HG03521 (cell line): ENCODE measurements at regions not wholly inside any gene's neighbourhood (a gene's known extent, or its start where the extent isn't known, plus 50 kb on each side); places are given as distances from the start of the nearest gene placed in this dataset.

ENCODE experiments used
- ATAC-seq: cut with Tn5 transposase; IDR thresholded peaks from one replicate; pipeline ENCODE4 v1.9.1; 2021; ENCODE audit warnings: mild to moderate bottlenecking, moderate library complexity; ENCODE audit not compliant: unreplicated experiment

DNA sequence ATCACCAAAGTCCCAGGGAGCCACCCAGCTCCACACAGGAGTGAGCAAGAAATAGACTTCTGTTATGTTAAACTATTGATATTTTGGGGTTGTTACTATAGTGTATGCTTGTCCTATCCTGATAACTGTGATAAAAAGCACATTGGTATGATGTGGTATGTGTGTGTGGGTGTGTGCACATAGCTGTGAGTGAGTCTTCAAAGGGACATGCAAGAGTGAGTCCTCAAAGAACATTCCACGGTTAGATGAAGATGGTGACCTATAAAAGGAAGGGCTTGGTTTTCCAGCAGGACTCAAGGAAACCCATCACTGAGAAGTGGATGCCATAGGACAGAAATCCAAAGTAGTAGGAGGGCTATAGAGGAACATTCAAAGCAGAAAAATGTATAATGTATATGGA lies 342.9 kb downstream of the TSN start:
- ATAC-seq = no peak

DNA sequence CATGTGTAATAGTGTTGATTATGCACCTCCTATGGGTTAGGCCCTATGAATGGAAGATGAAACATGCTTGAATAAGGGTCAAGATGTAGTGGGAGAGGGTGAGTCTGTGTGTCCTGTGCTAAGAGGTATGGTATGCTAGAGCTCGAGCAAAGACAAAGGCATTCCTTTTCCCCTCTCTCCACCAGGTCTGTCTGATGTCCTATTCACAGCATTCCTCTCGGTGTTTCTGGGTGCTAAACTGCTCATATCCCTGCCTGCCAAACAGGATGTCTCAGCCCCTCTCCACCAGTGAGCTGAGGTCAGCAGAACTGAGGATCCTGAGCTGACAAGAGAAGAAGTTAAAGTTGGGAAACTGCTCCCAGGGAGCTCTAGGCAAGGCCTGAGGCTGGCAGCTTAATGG lies 344.9 kb downstream of the TSN start:
- no peak for ATAC-seq

DNA sequence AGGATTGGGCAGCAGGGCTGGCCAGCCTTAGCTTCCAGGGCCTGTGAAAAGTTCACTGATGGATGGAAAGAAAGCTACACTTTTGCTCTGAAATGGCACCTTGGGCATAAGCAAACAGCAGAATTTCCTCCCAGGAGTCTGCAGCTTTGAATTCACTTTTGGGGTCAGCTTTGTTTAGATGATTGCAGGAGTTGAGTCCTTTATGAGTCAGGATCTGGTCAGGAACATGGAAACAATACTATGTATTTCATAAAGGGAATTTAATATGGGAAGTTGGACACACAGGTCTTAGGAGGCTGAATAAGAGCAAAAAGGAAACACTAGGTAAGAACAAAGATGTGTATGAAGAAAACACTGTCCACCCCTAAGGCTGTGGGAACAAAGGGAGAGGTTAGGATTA lies 345.3 kb downstream of the TSN start:
- ATAC-seq = no peak

DNA sequence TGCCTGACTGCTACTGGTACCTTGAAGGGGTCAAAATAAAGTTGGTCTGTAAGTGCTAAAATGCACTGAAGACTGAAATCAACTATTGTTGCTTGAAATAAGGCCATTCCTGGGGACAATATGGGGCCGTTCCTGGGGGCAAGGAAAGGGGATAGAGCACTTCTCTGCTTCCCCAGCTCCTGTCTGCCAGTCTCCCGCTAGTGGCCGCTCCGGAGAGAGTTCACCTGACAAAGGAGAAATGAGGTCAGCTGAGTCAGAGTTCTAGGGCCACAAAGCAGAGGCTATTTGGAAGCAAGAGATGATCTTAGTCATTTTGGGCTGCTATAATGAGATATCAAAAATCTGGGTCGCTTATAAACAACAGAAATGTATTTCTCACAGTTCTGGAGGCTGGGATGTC lies 345.9 kb downstream of the TSN start:
- no peak for ATAC-seq

DNA sequence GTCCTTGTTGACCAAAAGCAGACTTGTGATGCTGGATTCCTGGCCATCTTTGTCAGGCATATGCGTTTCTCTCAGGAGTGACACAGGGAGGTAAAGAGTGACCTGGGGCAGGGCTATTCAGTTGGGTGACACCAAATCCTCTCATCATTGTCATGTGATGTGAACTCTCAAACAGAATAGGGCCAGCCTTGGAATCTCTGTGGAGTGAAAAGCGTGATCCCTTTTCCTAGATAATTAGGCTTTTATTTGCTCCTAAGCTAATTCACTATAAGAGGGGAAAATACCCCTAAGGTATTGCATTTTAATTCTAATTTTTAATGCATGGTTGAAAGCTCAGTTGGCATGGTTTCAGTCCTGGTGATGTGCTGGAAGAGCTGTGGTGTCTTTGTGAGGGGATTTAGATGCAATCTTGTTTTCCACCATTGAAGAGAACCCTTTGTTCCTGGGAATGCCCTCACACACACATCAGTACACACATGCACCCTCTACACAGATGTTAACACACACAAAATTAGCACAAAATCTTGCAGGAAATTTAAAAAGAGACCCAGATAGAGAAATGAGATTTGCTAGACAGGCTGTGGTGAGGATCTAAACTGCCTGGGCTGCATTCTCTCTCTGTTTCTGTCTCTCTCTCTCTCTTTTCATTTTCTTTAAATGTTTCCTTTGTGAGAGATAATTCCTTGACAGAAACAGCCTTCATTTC lies 349.9 kb downstream of the TSN start:
- ATAC-seq = no peak

DNA sequence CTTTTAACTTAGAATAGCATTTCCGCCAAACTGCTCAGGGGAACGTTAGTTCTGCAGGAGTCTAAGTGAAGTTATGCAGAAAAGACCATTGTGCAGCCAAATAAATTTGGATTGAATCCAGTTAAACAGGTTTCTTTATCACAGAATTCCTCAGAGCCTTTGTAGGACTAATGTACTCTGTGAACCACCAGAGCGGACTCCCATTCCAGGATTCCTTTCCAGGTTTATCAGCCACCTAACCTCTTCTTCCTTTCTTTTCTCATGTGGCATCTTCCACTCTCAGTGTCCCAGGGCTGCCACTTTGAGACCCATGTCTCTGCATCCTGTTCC lies 350.4 kb downstream of the TSN start:
- no peak for ATAC-seq

DNA sequence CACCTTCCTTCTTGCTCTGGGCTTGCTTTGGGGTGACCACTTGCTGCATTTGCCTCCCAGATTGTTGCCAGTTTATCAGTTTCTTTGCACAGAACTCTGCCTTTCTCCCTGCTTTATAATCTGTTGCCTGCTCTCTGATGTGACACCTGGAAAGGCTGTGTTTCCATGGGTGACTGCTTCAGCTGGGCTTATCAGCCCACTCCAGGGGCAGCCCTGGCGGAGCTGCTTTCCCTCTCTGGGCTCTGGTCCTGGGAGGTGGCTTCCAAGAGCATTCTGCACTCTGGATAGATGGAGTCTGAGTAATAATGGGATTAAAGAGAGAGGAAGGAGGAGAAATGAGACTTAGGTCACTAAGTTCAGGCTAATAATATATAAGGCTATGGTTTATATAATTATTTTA lies 352.7 kb downstream of the TSN start:
- ATAC-seq = no peak

DNA sequence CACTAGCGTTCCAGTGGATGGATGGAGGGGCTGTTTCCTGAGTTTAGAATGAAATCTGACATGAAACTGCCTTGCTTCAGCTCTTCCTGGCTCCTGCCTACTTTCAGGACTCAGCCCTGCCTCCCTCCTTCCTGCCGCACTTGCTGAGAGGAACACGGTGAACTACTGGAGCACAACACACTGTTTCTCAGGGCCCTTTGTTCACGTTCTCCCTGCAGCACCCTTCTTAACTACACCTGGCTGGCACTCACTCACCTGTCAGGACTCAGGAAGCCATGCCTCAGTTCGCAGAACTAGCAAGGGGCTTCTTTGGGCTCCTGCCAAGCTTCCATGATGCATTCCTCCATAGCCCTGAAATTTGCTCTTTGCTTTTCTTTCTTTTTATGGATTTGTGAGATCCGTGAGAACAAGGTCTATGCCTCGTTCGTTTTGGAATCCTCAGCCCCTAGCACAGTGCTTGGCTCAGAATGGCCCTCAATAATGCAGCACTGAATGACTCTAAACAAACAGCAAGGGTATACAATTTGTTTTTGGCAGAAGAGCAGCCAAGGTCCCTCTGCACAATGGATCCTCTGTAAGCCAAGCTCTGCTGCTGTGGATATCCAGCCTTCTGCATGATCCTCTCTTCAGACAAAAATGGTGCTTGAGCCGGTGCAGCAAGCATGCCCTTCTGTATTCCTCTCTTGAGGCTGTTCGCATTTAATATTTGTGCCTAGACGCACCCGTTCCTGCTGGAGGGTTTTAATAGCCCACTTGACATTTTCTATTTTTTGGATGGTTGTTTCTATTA lies 357.0 kb downstream of the TSN start:
- ATAC-seq = no peak

DNA sequence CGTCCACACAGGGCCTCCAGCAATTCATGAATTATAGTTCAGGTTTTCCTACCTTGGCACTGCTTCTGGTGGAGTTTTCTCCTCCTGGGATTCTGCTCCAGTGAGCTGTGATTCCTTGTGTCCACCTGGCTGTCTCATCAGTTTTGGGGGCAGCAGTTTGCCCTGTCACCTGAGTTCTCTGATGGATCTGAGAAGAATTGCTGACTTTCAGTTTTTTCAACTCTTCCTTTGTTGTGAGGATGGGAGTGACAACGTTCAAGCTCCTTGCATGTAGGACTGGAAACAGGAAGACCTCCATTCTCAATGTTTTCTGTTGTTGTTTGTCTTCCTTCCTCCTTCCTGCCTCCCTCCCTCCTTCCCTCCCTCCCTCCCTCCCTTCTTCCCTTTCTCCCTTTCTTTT lies 359.0 kb downstream of the TSN start:
- ATAC-seq = no peak

DNA sequence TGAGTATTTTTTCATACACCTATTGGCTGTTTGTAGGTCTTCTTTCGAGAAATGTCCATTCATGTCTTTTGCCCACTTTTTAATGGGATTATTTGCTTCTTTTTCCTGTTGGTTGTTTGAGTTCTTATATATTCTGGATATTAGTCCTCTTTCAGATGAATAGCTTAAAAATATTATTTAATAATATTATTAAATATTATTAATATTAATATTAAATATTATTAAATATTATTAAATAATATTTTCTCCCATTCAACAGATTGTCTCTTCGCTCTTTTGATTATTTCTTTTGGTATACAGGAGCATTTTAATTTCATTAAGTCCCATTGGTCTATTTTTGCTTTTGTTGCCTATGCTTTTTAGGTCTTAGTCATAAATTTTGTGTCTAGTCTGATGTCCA lies 361.9 kb downstream of the TSN start:
- no peak for ATAC-seq

DNA sequence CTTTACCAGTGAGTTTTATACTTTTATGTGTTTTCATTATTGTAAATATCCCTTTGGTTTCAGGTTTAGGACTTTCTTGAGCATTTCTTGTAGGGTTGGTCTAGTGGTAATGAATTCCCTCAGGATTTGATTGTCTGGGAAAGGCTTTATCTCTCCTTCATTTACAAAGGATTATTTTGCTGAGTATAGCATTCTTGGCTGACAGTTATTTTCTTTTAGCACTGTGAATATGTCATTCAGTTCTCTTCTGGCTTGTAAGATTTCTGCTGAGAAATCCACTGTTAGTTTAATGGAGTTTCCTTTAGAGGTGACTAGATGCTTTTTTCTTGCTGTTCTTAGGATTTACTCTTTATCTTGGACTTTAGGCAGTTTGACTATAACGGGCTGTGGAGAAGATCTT lies 373.9 kb downstream of the TSN start:
- ATAC-seq = no peak

DNA sequence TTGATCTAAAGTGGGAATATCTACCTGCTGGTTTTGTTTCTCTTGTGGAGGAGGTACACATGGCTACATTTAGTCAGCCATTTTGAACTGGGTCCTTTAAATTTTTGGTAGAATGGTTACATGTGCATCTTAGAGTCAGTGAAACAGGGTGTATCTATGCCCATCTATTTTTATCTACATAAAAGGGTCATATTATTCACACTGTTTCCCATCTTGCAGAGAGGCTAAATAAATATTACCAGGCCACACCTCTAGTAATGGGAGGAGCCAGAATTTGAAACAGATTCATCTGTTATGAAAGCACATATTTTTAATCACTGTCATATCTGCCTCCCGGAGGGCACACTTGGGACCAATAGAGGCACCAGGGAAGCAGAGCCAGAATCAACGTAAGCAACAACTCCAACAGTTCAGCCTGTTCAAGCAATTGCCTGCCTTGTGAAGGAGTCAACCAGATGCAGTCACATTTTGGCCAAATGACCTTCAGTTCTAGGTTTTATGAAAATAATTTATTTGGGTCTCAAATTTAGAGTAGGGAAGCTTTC lies 376.8 kb downstream of the TSN start:
- ATAC-seq = no peak

DNA sequence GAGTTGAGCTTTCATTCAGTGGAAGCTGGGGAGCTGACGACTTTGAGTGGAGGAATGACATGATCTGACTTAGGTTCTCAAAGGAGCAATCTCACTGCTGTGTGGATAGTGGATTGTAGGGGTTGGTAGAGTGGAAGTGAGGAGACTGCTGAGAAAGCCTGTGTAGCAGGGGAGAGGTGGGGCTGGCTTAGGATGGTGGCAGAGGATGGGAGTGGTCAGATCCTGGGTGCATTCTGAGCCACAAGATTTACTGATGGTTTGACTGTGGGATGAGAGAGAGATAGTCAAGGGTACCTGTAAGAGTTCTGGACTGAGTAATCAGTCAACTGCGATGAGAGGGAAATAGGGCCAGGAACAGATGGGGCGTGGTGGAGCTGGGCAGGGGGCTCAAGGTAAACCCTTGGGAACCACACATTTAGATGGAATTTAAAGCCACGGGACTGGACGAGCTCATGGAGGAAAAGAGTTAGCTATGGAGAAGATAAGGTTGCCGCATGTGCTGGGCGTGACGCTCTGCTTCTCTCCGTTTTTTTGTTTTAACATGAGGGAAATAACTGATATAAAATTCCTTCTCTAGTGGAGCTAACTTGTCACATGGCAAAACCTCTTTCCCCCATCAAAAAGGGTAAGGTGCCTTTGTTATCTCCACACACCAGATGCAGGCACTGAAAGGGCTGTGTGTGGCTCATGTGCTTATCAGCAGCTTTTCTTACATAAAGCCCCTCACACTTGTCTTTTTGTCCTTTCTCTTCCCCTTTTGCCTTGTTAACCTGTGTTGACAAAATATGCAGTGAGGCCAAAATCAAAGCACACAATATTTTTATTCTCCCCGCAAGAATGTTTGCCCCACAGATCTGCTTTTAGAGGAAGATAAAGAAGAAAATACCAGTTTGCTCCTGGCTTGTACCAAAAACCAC lies 379.8 kb downstream of the TSN start:
- ATAC-seq = no peak

DNA sequence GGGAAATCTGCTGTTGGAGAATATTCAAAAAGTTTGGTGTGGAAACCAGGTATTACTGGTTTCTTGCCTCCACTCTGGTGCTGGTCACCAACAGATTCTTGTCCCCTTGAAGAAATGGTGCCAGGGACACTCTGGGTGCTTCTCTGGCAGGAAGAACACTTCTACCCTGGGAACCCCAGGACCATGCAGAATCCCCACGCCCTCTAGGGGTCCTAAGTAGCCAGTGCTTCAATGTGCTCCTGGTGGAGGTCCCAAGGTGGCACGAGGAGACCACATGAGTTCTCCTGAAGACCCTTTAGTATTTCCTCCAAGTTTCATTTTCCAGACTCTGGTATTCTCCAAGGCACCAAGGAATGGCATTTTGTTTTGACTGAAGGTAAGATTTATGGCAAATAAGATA lies 380.6 kb downstream of the TSN start:
- peak; percentile 79 for ATAC-seq

DNA sequence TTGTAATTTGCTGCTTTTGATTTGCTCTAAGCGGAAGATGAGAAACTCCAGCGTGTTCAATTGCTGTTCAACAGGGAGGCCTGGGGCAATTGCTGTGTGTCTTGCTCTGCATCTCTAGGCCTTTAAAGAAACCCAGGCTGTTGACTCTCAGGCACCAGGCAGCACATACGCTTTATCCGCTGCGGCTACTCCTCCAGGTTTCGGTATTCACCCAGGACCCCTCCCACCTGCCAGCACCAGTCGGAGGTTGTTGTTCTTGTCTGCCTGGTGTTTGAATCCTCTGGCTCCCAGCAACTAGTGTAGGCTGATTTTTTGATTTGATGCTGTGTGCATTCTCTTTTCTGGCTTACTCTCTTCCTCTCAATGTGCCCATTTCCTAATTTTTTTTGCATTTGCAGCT lies 383.1 kb downstream of the TSN start:
- no peak for ATAC-seq

DNA sequence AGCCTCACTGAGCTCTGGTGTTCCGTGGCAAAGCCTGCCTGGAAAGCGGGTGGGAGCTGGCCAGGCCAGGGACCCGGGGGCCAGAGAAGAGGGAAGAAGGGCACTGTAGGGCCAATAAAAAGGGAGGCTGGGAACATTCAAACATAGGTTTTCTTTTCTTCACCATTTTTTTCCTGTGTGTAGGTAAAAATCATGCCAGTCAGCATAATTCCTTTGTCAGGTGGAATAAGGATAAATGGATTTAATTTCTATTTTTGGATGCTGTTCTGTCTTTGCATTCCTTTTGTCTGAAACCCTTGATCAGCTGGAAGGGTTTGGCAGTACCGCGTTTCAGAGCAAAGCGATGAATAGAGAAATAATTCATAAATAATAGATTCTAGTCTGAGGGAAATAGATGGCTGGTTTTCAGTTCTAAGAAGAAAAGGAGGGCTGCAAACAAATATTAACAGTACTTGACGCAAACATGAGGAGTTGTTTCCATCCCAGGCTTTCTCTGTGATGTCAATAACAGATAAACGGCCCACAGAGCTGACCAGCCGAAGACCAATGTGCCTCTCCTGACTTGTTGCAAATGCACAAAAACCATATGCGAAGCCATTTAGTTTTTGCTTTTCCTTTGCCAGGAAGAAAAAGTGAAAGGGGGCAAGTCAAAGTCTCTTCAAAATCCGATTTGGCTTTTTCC lies 384.4 kb downstream of the TSN start:
- ATAC-seq = no peak

DNA sequence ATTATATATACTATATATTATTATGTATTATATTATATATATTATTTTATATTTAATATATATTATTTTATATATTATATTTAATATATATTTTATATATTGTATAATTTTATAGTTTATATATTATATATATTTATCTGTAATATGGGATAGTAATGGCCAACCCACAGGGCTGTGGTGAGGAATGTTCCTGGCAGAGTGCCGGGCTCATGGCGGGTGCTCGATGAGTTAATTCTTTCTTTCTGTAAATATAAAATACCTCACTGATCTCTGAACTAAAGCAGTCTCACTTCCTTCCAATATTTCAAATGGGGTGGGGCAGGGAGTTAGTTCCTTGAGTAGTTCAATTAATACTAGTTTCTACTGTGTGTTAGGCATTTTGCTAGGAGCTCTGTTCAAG lies 389.4 kb downstream of the TSN start:
- ATAC-seq = no peak

DNA sequence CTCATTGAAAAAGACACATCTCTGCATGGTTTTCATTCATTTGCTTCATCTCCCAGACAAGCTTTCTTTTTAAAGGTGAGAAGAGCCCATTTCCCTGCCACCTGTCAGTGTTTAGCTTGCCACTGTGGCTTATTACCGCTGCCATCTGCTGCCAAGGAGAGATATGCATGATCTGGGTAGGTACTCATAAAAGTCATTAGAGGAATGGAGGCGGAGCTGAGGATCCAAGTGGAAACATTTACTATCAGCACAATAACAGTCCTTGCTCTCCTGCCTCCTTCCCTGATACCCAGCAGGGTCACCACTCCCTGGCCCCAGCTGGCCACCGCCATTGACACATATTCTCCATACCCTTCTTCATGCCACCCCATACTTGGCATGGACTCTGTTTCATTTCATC lies 390.4 kb downstream of the TSN start:
- ATAC-seq = no peak

DNA sequence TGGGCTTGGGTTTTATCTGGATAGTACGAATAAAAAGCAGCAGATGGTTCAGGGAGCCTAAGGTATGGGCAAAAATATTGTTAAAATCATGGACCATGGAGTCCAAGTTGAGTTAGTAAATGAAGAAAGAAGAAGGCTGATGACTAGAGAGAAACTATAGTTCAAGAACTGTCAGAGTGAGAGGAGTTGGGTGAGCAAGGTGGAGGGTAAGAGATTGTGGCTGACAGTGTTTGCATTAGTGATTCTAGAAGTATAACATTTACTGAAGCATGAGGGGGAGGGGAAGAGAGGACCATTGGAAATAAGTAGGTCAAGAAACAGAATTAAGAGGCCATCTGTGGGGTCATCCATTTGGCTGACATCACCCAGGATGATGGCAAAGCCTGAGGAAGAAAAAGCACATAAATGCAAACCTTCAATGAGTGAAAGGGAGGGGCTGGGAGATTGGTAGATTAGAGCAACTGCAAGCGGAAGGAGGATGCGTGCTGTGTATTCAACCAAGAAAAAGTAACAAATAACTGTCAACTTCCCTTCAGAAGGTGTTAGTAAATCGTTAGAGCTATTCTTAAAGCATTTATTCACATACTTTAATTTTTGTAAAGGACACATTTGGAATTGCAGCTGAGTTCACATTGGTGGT lies 392.8 kb downstream of the TSN start:
- ATAC-seq = no peak

DNA sequence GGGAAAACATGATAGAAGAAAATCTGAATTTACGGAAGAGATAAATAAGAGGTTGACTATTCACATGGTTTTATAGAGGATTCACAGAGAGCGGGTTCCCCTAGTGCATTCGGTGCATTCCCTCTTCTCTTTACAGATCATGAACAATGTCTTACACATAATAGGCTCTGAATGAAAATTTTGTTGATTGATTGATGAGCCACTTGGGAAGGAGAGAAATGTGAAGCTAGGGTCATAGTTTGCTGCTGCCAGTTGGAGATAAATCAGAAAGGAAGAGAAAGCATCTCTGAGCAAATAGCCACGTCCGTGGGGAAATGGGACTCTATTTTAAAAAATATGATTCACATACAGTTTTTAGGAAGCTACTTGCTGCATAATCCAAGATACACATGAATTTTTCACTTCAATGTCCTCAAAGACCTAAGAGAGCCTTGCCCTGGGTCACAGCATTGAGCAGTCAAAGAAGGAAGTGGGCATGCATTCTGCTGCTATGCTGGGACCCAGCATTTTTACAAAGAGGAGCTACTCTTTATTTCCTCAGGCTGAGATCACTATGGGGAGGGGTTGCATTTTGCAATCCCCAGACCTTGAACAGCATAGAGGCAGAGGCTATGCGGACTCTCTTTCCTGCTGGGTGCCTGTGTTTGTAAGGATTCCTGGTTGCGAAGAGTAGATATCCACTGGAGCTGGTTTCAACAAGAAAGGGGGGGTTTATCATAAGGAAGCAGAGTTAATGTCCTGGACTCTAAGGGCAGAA lies 395.3 kb downstream of the TSN start:
- ATAC-seq = no peak
